Endometrium (tissue), 2 donors: ENCODE measurements at regions not wholly inside any gene's neighbourhood (a gene's known extent, or its start where the extent isn't known, plus 50 kb on each side); places are given as distances from the start of the nearest gene placed in this dataset.
"Not testable (repeated sequence)": the region's sequence is repeated elsewhere in the genome, so short reads cannot be mapped to it uniquely, and the experiment has no call there.

Source experiments
- FAIRE-seq: peaks from 2 replicates; lab custom pipeline; 2012; peaks lifted over from hg19 to GRCh38; lab: Jason Lieb, UNC
- donor health status: control.
- donor health status: control.

- FAIRE-seq = no peak
Measured at GRCh38 chr10:2627969-2628368, 439.4 kb upstream of the PFKP start.

- FAIRE-seq = no peak
Measured at GRCh38 chr10:2625094-2625493, 442.3 kb upstream of the PFKP start.

GRCh38 chr10:2623675-2624274 lies 443.6 kb upstream of the PFKP start:
- FAIRE-seq = no peak

- FAIRE-seq = no peak
Measured at GRCh38 chr10:2620827-2621521, 446.4 kb upstream of the PFKP start.

GRCh38 chr10:2619916-2620315 lies 447.4 kb upstream of the PFKP start:
- no peak for FAIRE-seq

GRCh38 chr10:2619472-2619871 lies 447.9 kb upstream of the PFKP start:
- no peak for FAIRE-seq

GRCh38 chr10:2618690-2619089 lies 448.7 kb upstream of the PFKP start:
- FAIRE-seq = no peak

GRCh38 chr10:2616215-2616614 lies 451.1 kb upstream of the PFKP start:
- no peak for FAIRE-seq

- FAIRE-seq = no peak
Measured at GRCh38 chr10:2611603-2612002, 455.7 kb upstream of the PFKP start.

- no peak for FAIRE-seq
Measured at GRCh38 chr10:2610946-2611345, 456.4 kb upstream of the PFKP start.

- FAIRE-seq = no peak
Measured at GRCh38 chr10:2604891-2605290, 462.5 kb upstream of the PFKP start.

- no peak for FAIRE-seq
Measured at GRCh38 chr10:2599571-2599970, 467.8 kb upstream of the PFKP start.

- no peak for FAIRE-seq
Measured at GRCh38 chr10:2592360-2593160, 474.8 kb upstream of the PFKP start.

- no peak for FAIRE-seq
Measured at GRCh38 chr10:2589196-2589595, 478.2 kb upstream of the PFKP start.

- no peak for FAIRE-seq
Measured at GRCh38 chr10:2584385-2584784, 483.0 kb upstream of the PFKP start.

GRCh38 chr10:2576892-2577291 lies 490.5 kb upstream of the PFKP start:
- no peak for FAIRE-seq

GRCh38 chr10:2575460-2575859 lies 491.9 kb upstream of the PFKP start:
- FAIRE-seq = no peak

GRCh38 chr10:2572611-2573010 lies 494.7 kb upstream of the PFKP start:
- FAIRE-seq = no peak

GRCh38 chr10:2556883-2557282 lies 510.5 kb upstream of the PFKP start:
- FAIRE-seq = no peak

- FAIRE-seq = no peak
Measured at GRCh38 chr10:2548071-2548470, 519.3 kb upstream of the PFKP start.

GRCh38 chr10:2547606-2548005 lies 519.7 kb upstream of the PFKP start:
- no peak for FAIRE-seq

GRCh38 chr10:2546894-2547293 lies 520.5 kb upstream of the PFKP start:
- not testable (repeated sequence) for FAIRE-seq

- no peak for FAIRE-seq
Measured at GRCh38 chr10:2543974-2544373, 523.4 kb upstream of the PFKP start.
